ENCODE measurements at regions not wholly inside any gene's neighbourhood (a gene's known extent, or its start where the extent isn't known, plus 50 kb on each side); places are given as distances from the start of the nearest gene placed in this dataset.
"Not testable (repeated sequence)": the region's sequence is repeated elsewhere in the genome, so short reads cannot be mapped to it uniquely, and the experiment has no call there.

DNA sequence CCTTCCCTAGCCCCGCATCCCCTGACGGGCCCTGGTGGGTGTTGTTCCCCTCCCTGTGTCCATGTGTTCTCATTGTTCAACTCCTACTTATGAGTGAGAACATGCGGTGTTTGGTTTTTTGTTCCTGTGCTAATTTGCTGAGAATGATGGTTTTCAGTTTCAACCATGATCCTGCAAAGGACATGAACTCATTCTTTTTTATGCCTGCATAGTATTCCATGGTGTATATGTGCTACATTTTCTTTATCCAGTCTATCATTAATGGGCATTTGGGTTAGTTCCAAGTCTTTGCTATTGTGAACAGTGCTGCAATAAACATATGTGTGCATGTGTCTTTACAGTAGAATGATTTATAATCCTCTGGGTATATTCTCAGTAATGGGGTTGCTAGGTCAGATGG is 65.7 kb upstream of the DCD start:
- FAIRE-seq, result not testable (repeated sequence)

DNA sequence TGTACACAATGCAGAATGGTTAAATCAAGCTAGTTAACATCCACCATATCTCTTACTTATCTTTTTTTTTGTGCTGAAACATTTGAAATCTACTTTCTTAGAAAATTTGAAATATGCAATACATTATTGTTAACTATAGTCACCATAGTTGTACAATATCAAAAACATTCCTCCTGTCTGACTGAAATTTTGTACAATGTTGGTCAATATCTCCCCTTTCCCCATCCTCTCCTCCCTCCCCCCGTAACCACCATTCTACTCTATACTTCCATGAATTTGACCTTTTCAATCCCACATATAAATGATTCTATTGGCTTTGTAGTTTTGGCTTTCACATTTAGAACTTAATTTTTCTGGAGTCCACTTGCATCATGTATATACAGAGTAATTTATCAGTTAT is 63.5 kb upstream of the DCD start:
- FAIRE-seq (no peak), DNase-seq (ENCODE audit: low spot score) (no peak)

More for the DNA sequence above, 65.7 kb upstream of the DCD start:
- not testable (repeated sequence) for DNase-seq (ENCODE audit: low spot score)

DNA sequence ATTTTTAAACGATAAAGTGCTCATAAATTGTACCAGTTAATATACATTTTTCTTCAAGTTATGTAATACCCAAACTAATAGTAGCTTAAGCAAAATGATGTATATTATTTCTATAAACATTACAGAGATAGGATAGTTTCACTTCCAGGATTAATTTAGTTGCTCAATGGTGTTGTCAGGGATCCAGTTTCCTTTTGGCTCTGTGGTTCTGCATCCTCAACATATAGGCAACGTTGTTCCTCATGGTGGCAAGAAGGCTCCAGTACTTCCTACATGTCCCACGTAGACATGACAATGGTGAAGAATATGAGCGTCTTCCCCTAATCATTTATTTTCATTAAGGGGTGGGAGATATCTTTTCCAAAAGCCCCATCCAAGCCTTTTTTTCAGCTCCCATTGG is 60.7 kb upstream of the DCD start:
- DNase-seq (ENCODE audit: low spot score) (no peak), FAIRE-seq (no peak)

DNA sequence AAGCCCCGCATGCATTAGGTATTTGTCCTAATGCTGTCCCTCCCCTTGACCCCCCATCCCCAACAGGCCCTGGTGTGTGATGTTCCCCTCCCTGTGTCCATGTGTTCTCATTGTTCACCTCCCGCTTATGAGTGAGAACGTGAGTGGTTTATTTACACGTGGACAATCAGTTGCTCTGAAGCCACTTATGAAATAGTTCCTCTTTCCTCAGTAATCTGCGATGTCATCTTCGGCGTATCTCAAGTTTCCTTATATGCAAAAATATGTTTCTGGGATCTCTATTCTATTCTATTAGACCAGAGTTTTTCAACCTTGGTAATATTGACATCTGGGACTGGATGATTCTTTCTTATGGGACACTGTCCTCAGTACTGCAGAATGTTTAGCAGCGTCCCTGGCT is 56.0 kb upstream of the DCD start:
- FAIRE-seq, result no peak
- no peak for DNase-seq (ENCODE audit: low spot score)

DNA sequence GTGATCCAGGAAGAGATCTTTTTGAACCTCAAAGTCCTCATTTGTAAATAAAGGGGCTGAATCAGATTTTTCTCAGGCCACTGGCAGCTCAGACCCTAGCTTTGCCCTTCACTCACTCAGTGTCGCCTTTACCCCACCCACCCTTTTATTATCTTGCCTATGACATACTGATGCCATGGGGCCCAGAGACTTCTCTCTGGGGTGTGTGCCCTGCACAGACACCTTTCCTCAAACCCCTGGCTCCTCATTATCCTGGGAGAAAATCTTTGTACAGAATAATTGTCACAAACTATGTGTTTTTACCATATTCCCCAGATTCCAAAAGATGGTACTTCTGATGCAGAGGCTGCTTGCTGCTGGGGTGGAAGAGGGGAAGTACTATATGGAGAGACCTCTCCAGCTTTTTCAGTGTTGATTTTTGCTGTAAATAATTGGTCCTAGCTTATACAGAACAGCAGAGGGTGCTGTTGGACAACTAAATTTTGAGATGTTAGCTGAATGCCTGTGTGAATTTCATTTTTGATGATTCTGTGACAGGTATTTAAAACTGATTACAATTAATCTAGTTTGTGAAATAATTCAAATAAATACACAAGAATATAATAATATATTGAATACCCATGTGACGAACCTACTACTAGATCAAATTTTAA is 53.9 kb upstream of the DCD start:
- peak; percentile 67 for FAIRE-seq
- peak; percentile 19 for DNase-seq (ENCODE audit: low spot score)

DNA sequence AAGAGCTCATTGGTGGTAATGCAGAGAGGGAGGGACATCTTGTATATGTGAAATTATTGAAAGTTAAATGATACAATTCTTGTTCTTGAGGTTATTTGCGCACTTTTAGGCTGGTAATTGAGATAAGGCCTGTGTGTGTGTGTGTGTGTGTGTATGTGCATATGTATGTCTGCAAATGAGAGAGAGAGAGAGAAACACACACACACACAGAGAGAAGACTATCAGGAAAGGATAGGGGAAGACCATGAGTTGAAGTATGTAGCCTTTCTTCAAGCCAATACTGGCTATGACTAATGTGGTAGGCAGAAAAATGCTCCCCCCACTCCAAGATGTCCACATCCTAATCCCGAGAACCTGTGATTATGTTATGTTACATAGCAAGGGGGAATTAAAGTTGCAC is 52.7 kb upstream of the DCD start:
- DNase-seq (ENCODE audit: low spot score) (no peak), FAIRE-seq (no peak)

DNA sequence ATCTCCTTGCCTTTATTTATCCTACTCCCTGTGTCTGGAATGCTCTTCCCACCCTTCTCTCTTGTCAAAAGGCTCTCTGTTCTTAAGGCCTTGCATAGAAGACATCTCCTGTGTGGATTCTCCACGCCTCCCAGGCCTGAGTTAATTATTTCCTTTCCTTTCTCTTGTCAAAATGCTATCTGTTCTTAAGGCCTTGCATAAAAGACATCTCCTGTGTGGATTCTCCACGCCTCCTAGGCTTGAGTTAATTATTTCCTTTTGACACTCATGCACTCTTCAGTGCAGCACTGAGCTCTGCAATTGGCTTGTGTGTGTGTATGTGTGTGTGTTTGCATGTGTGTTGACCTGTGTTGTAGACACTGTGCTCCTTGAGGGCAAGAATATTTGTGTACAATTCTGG is 52.1 kb upstream of the DCD start:
- DNase-seq (ENCODE audit: low spot score), result no peak
- no peak for FAIRE-seq
